Gastrocnemius medialis (tissue), 4 donors: ENCODE measurements at regions not wholly inside any gene's neighbourhood (a gene's known extent, or its start where the extent isn't known, plus 50 kb on each side); places are given as distances from the start of the nearest gene placed in this dataset.

Source experiments
- ATAC-seq, 2 donors: fragments of 150-250 bp; one replicate each; pipeline ENCODE4 v1.9.1; 2016
- DNase-seq, 2 donors: peaks; one replicate each; pipeline ENCODE4 v3.0.0-alpha.2; 2019
- H3K27ac ChIP-seq, 4 donors: fragments of 200-600 bp; sonication (generic); 1 replicate in 1 of 4; 2 replicates in 3 of 4; pipeline ENCODE4 v1.5.1; 2016 to 2018; ENCODE audit warnings: mild to moderate bottlenecking in 2 of 4, moderate library complexity in 1 of 4
- H3K27me3 ChIP-seq, 3 donors: fragments of 200-600 bp; sonication (generic) in 2 of 3; 1 replicate in 1 of 3; 2 replicates in 2 of 3; pipeline versions ENCODE4 v1.5.1 to v1.6.0; 2016 to 2019; ENCODE audit warnings: mild to moderate bottlenecking in 1 of 3, moderate library complexity in 1 of 3
- H3K36me3 ChIP-seq, 2 donors: fragments of 200-600 bp; sonication (generic) in 1 of 2; one replicate each; pipeline ENCODE4 v1.5.1; 2017 to 2018
- H3K4me1 ChIP-seq, 2 donors: fragments of 200-600 bp; sonication (generic) in 1 of 2; one replicate each; pipeline ENCODE4 v1.5.1; 2016 to 2017; ENCODE audit warnings: mild to moderate bottlenecking in 2 of 2
- H3K4me3 ChIP-seq, 4 donors: fragments of 200-600 bp; sonication (generic) in 3 of 4; 1 replicate in 1 of 4; 2 replicates in 3 of 4; pipeline ENCODE4 v1.5.1; 2016 to 2019; ENCODE audit warnings: mild to moderate bottlenecking in 2 of 4
- H3K9me3 ChIP-seq, 3 donors: fragments of 200-600 bp; sonication (generic) in 2 of 3; 1 replicate in 1 of 3; 2 replicates in 2 of 3; pipeline ENCODE4 v1.5.1; 2016 to 2019
- CTCF ChIP-seq, 5 experiments: fragments of 450-650 bp in 3 of 5; fragments of 200-600 bp in 2 of 5; sonication (generic) in 2 of 5; IDR thresholded peaks in 4 of 5; conservative IDR thresholded peaks in 1 of 5; 1 replicate in 4 of 5; 2 replicates in 1 of 5; pipeline ENCODE4 v1.5.1; 2016 to 2019; ENCODE audit warnings: antibody characterized with exemption in 5 of 5, mild to moderate bottlenecking in 3 of 5, moderate library complexity in 3 of 5
- POLR2A ChIP-seq, 2 donors: fragments of 450-650 bp; IDR thresholded peaks; one replicate each; pipeline ENCODE4 v1.6.1; 2017; ENCODE audit warnings: antibody characterized with exemption in 2 of 2, mild to moderate bottlenecking in 2 of 2, moderate library complexity in 2 of 2
- in situ Hi-C, 4 donors: fragments of 200-750 bp; cut with MboI; loops; one replicate each; pipeline versions ENCODE4 v1.15.0 to v1.8.0; 2017; ENCODE audit warnings: low sequenced_read_pairs in 4 of 4
- intact Hi-C: fragments of 100-400 bp; cut with DNase I; formaldehyde crosslinking; loops from one replicate; pipeline ENCODE4 v1.15.1; 2023; ENCODE audit warnings: low total_unique reads

- Histone ChIP-seq H3K9me3 (no peaks in the 10 kb centered on the region), H3K27me3 (no peaks in the 10 kb centered on the region), H3K4me1 (no peaks in the 10 kb centered on the region), H3K27ac (no peak overlapping the region), H3K4me3 (no peak overlapping the region), H3K36me3 (no peaks in the 10 kb centered on the region)
- in situ Hi-C loops (no loop called here), intact Hi-C loops (no loop called here)
- DNase-seq (no peak), ATAC-seq (no peak)
- TF ChIP-seq CTCF (IDR thresholded peaks at IDR 0.05 in 4 of 5, conservative IDR thresholded peaks at IDR 0.05 in 1 of 5) (no peak), POLR2A (IDR thresholded peaks at IDR 0.05) (no peak)
Observed at GRCh38 chr12:13472690-13473089, 276.2 kb downstream of the EMP1 start.

GRCh38 chr12:13471471-13471870, 274.9 kb downstream of the EMP1 start:
- Histone ChIP-seq H3K4me3 (no peak overlapping the region), H3K36me3 (no peaks in the 10 kb centered on the region), H3K27ac (no peak overlapping the region), H3K4me1 (no peaks in the 10 kb centered on the region), H3K27me3 (no peaks in the 10 kb centered on the region), H3K9me3 (no peaks in the 10 kb centered on the region)
- TF ChIP-seq CTCF (IDR thresholded peaks at IDR 0.05 in 4 of 5, conservative IDR thresholded peaks at IDR 0.05 in 1 of 5) = no peak
- no peak for TF ChIP-seq POLR2A (IDR thresholded peaks at IDR 0.05)
- ATAC-seq (no peak), DNase-seq (no peak)
- in situ Hi-C loops (no loop called here), intact Hi-C loops (no loop called here)

GRCh38 chr12:13465635-13466034, 269.1 kb downstream of the EMP1 start:
- peak overlapping the region in 2 of 4 donors; percentile 20 to 43 for H3K27ac ChIP-seq
- in situ Hi-C loops (no loop called here), intact Hi-C loops (no loop called here)
- H3K4me1 ChIP-seq = no peaks in the 10 kb centered on the region
- H3K4me3 ChIP-seq = no peak overlapping the region
- TF ChIP-seq POLR2A (IDR thresholded peaks at IDR 0.05) (no peak), CTCF (IDR thresholded peaks at IDR 0.05 in 4 of 5, conservative IDR thresholded peaks at IDR 0.05 in 1 of 5) (no peak)
- H3K27me3 ChIP-seq = no peaks in the 10 kb centered on the region
- no peaks in the 10 kb centered on the region for H3K9me3 ChIP-seq
- ATAC-seq = peak; percentile 66 to 83
- peak; percentile 19 to 53 for DNase-seq
- no peaks in the 10 kb centered on the region for H3K36me3 ChIP-seq

GRCh38 chr12:13463189-13463588, 266.7 kb downstream of the EMP1 start:
- ATAC-seq = peak in 1 of 2 donors; percentile 60
- H3K36me3 ChIP-seq = no peaks in the 10 kb centered on the region

More at GRCh38 chr12:13463189-13463588, 266.7 kb downstream of the EMP1 start:
- H3K4me1 ChIP-seq = no peaks in the 10 kb centered on the region
- in situ Hi-C loops = no loop called here
- H3K27me3 ChIP-seq = no peaks in the 10 kb centered on the region
- H3K9me3 ChIP-seq = no peaks in the 10 kb centered on the region
- no peak for TF ChIP-seq CTCF (IDR thresholded peaks at IDR 0.05 in 4 of 5, conservative IDR thresholded peaks at IDR 0.05 in 1 of 5)
- TF ChIP-seq POLR2A (IDR thresholded peaks at IDR 0.05) = no peak
- intact Hi-C loops = no loop called here
- no peak overlapping the region for H3K27ac ChIP-seq
- peak in 1 of 2 donors; percentile 20 for DNase-seq
- no peak overlapping the region for H3K4me3 ChIP-seq
